GM12878 (cell line): ENCODE measurements at regions not wholly inside any gene's neighbourhood (a gene's known extent, or its start where the extent isn't known, plus 50 kb on each side); places are given as distances from the start of the nearest gene placed in this dataset.

Experiments used
- ASH2L ChIP-seq: fragments of 300-600, 200-600 bp; sonication (generic); IDR thresholded peaks from 2 replicates; pipeline ENCODE4 v1.6.1; 2017; ENCODE audit warnings: low read depth, mild to moderate bottlenecking, borderline replicate concordance
- BHLHE40 ChIP-seq, 2 experiments: fragments of 450-650 bp in 1 of 2; IDR thresholded peaks; 2 replicates each; pipeline ENCODE4 v1.6.1; 2011 to 2017; ENCODE audit warnings: low read depth in 2 of 2, borderline replicate concordance in 1 of 2, improper control_type of control experiment in 1 of 2, low read length in 1 of 2, mild to moderate bottlenecking in 1 of 2
- BMI1 ChIP-seq: fragments of 450-650 bp; IDR thresholded peaks from 2 replicates; pipeline ENCODE4 v1.6.1; 2016; ENCODE audit warnings: mild to moderate bottlenecking, moderate library complexity, borderline replicate concordance
- CTCF ChIP-seq, 3 experiments: IDR thresholded peaks in 2 of 3; conservative IDR thresholded peaks in 1 of 3; 2 replicates each; pipeline ENCODE4 v1.5.1; 2011; ENCODE audit warnings: low read depth in 3 of 3, low read length in 3 of 3, mild to moderate bottlenecking in 3 of 3, control low read depth in 2 of 3, moderate library complexity in 2 of 3, inconsistent platforms in 1 of 3, mixed read lengths in 1 of 3; ENCODE audit not compliant: control insufficient read depth in 2 of 3, insufficient read depth in 1 of 3; ENCODE audit errors: extremely low read depth in 1 of 3
- NFYA ChIP-seq: IDR thresholded peaks from 2 replicates; pipeline ENCODE4 v1.6.1; 2011; ENCODE audit warnings: low read depth, mild to moderate bottlenecking, low read length, improper control_type of control experiment, borderline replicate concordance
- TARDBP ChIP-seq: IDR thresholded peaks from 2 replicates; pipeline ENCODE4 v1.6.1; 2016; ENCODE audit warnings: borderline replicate concordance
- ZSCAN29 ChIP-seq: fragments of 450-650 bp; IDR thresholded peaks from 2 replicates; pipeline ENCODE4 v1.6.1; 2017; ENCODE audit warnings: mild to moderate bottlenecking, moderate library complexity
- TF ChIP-seq, protein P1 (sequence below): IDR thresholded peaks from 2 replicates; pipeline ENCODE4 v1.6.1; 2011; ENCODE audit warnings: low read depth, low read length, improper control_type of control experiment, borderline replicate concordance
- TF ChIP-seq, protein P2 (sequence below): IDR thresholded peaks from 2 replicates; pipeline ENCODE4 v1.6.1; 2011; ENCODE audit warnings: mild to moderate bottlenecking, low read depth, low read length, moderate library complexity; ENCODE audit not compliant: insufficient replicate concordance
- TF ChIP-seq, protein P3 (sequence below): IDR thresholded peaks from 2 replicates; pipeline ENCODE4 v1.6.1; 2012; ENCODE audit warnings: low read length, inconsistent platforms
- TF ChIP-seq, protein P4 (sequence below): fragments of 450-650 bp; IDR thresholded peaks from 2 replicates; pipeline ENCODE4 v1.6.1; 2018; ENCODE audit warnings: mild to moderate bottlenecking, low read depth, moderate library complexity; ENCODE audit not compliant: partially characterized antibody
- TF ChIP-seq, protein P5 (sequence below): IDR thresholded peaks from 2 replicates; pipeline ENCODE4 v1.6.1; 2012; ENCODE audit warnings: low read depth, low read length, improper control_type of control experiment

- TF ChIP-seq, protein P1, sequence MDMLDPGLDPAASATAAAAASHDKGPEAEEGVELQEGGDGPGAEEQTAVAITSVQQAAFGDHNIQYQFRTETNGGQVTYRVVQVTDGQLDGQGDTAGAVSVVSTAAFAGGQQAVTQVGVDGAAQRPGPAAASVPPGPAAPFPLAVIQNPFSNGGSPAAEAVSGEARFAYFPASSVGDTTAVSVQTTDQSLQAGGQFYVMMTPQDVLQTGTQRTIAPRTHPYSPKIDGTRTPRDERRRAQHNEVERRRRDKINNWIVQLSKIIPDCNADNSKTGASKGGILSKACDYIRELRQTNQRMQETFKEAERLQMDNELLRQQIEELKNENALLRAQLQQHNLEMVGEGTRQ: no peak
- TF ChIP-seq, protein P2, sequence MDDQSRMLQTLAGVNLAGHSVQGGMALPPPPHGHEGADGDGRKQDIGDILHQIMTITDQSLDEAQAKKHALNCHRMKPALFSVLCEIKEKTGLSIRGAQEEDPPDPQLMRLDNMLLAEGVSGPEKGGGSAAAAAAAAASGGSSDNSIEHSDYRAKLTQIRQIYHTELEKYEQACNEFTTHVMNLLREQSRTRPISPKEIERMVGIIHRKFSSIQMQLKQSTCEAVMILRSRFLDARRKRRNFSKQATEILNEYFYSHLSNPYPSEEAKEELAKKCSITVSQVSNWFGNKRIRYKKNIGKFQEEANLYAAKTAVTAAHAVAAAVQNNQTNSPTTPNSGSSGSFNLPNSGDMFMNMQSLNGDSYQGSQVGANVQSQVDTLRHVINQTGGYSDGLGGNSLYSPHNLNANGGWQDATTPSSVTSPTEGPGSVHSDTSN: no peak
- TF ChIP-seq, protein P3, sequence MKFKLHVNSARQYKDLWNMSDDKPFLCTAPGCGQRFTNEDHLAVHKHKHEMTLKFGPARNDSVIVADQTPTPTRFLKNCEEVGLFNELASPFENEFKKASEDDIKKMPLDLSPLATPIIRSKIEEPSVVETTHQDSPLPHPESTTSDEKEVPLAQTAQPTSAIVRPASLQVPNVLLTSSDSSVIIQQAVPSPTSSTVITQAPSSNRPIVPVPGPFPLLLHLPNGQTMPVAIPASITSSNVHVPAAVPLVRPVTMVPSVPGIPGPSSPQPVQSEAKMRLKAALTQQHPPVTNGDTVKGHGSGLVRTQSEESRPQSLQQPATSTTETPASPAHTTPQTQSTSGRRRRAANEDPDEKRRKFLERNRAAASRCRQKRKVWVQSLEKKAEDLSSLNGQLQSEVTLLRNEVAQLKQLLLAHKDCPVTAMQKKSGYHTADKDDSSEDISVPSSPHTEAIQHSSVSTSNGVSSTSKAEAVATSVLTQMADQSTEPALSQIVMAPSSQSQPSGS: no peak
- TF ChIP-seq, protein P4, sequence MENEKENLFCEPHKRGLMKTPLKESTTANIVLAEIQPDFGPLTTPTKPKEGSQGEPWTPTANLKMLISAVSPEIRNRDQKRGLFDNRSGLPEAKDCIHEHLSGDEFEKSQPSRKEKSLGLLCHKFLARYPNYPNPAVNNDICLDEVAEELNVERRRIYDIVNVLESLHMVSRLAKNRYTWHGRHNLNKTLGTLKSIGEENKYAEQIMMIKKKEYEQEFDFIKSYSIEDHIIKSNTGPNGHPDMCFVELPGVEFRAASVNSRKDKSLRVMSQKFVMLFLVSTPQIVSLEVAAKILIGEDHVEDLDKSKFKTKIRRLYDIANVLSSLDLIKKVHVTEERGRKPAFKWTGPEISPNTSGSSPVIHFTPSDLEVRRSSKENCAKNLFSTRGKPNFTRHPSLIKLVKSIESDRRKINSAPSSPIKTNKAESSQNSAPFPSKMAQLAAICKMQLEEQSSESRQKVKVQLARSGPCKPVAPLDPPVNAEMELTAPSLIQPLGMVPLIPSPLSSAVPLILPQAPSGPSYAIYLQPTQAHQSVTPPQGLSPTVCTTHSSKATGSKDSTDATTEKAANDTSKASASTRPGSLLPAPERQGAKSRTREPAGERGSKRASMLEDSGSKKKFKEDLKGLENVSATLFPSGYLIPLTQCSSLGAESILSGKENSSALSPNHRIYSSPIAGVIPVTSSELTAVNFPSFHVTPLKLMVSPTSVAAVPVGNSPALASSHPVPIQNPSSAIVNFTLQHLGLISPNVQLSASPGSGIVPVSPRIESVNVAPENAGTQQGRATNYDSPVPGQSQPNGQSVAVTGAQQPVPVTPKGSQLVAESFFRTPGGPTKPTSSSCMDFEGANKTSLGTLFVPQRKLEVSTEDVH: no peak
- TF ChIP-seq CTCF (IDR thresholded peaks at IDR 0.05 in 2 of 3, conservative IDR thresholded peaks at IDR 0.05 in 1 of 3; ENCODE audit: control insufficient read depth in 2 of 3, extremely low read depth in 1 of 3, insufficient read depth in 1 of 3, low read depth in 3 of 3, low read length in 3 of 3): no peak
- TF ChIP-seq TARDBP: no peak
- no peak for TF ChIP-seq NFYA
- TF ChIP-seq, protein P5, sequence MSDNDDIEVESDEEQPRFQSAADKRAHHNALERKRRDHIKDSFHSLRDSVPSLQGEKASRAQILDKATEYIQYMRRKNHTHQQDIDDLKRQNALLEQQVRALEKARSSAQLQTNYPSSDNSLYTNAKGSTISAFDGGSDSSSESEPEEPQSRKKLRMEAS: no peak
- TF ChIP-seq BHLHE40 (IDR thresholded peaks at IDR 0.05; ENCODE audit: borderline replicate concordance in 1 of 2, low read depth in 2 of 2, low read length in 1 of 2): no peak
- TF ChIP-seq BMI1: no peak
- TF ChIP-seq ZSCAN29: no peak
- no peak for TF ChIP-seq ASH2L
Measured at GRCh38 chr13:103283451-103283820, 217.2 kb upstream of the SLC10A2 start.
